ENCODE measurements at regions not wholly inside any gene's neighbourhood (a gene's known extent, or its start where the extent isn't known, plus 50 kb on each side); places are given as distances from the start of the nearest gene placed in this dataset.

DNA sequence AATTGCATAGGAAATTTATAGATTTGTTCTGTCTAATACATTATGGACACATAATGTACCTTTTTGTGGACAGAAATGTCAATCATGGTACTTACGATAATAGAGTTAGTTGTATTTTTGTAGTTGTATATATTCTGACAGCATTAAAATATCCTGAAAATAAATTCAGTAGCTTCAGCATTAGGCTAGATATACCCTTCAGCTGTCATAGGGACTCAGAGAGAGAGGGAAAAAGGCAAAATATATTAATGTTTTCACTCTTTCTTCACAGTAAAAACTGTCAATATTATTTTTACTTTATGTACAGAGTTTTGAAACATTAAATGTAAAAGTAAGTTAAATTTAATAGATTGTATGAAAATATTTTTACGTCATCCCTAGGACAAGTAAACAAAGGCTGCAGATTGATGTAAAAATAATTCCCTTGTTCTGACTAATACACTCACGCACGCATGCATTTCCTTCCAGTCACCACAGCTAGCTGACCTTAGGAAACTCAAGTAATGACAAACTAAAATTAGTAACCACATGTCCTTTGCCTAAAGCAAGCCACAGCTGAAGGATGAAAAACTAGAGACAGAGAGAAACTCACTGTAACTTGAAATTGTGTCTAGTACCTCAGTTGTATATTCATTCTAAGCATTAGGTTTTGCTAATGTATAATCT is 104.7 kb upstream of the CARD18 start:
- no peak for DNase-seq (ENCODE audit: low read depth in 4 of 4, low spot score in 3 of 4)

DNA sequence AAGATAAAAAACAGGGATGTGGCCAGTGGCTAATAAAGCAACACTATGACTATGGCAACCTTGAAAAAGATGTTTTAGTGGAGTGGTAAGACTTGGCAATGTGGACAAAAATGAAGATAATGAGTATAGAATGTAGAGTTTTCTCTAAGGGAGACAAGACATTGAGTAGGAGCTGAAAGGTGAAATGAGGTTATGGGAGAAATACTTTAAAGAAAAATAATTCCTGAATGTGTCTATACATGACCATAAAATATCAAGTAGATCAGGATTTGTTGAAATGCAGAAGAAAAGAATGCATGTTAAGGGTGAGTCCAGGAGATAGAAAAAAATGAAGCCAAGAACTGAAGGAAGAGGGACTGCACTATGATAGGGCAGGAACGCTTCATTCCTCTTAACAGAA is 101.6 kb upstream of the CARD18 start:
- DNase-seq (ENCODE audit: low read depth in 4 of 4, low spot score in 3 of 4): no peak

DNA sequence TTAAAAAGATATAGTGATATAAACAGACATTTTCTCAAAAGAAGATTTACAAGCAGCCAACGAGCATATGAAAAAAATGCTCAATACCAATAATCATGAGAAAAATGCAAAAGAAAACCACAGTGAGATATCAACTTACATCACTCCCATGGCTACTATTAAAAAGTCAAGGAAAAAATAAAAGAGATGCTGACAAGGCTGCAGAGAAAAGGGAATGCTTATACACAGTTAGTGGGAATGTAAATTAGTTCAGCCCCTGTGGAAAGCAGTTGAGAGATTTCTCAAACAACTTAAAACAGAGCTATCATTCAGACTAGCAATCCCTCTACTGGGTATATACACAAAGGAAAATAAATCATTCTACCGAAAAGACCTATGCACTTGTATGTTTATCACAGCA is 97.1 kb upstream of the CARD18 start:
- DNase-seq (ENCODE audit: low read depth in 4 of 4, low spot score in 3 of 4): no peak

DNA sequence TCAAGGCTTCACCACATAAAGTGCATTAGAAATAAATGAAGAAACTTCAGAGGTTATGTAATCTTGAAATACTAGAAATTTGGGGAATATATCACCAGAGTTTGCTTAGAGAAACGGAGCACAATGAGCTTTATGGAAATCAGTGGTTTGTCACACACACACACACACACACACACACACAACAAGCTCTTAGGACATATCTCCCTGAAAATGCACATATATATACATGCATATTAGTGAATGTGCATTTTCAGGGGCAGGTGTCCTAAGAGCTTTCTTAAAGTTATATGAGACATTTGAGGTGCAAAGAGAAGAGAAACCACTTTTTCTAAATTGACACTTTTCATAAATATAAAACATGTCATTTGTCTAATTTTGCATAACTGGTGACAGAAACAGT is 93.7 kb upstream of the CARD18 start:
- DNase-seq (ENCODE audit: low read depth in 4 of 4, low spot score in 3 of 4): no peak

DNA sequence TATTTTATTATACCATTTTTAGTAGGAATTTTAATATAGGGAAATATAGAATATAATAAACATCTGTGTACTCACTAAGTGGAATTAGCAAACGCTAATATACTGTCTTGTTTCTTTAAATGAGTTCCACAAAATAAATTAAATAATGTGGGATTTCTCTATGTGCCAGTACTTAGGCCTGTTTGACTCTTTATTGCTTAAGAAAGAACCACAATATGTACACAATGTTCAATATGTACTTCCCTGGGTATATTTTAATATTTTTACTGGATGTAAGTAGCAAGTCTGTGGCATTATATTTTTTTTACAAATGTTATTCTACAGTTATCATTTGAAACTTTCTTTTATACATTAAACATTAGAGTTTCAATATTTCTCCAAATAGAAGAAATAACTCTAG is 92.5 kb upstream of the CARD18 start:
- no peak for DNase-seq (ENCODE audit: low read depth in 4 of 4, low spot score in 3 of 4)

DNA sequence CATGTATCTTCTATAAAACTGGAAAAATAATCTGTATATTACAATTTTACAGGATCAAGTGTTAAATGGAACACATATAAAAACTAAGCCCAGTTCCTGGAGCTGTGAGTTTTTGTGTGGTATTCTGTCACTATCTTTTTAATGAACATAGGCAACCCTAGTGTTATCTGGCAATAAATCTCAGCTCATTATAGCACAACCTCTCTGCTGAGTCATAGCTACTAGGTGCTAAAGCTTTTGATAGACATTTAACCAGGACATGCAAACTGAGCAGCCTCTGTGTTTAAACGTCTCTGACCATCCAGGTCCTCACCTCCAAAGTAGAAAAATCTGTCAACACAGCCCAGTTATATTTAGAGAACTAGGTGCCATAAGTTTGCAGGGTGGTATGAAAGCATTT is 91.0 kb upstream of the CARD18 start:
- no peak for DNase-seq (ENCODE audit: low read depth in 4 of 4, low spot score in 3 of 4)

DNA sequence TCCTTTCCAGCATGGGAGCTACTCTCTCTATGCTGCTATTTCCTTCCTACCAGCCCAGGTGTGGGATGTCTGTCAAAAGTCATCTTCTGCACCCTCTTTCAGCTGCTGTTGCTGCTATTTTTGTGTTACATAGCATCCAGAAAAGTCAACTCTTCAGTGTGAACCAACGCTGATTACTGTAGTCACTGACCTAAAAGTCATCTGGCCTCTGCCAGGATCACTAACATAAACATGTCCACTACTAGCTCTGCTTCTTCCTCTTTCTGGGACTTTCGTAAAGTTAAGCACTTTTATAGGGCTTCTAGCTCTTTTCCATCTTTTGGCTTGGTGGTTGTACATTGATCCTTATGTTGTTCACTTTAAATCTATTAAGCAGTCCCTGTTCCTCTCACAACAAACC is 90.2 kb upstream of the CARD18 start:
- no peak for DNase-seq (ENCODE audit: low read depth in 4 of 4, low spot score in 3 of 4)

DNA sequence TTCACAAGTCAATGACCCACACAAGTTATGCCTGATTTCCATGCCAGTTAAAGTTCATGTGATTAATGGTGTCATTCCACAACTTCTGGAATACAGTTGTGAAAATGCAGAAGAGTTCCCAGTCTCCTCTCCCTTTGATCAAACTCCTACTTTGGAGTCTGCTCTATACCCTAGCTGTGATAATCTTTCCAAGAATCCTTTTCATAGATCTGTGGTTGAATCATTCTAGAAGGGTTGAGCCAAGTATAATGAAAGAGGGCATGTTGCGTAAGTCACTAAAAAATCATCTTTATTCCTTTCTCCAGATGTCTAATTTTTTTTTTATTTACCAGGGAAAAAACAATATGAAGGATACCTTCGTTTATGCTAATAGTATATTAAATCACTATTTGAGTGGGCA is 89.7 kb upstream of the CARD18 start:
- DNase-seq (ENCODE audit: low read depth in 4 of 4, low spot score in 3 of 4): no peak

DNA sequence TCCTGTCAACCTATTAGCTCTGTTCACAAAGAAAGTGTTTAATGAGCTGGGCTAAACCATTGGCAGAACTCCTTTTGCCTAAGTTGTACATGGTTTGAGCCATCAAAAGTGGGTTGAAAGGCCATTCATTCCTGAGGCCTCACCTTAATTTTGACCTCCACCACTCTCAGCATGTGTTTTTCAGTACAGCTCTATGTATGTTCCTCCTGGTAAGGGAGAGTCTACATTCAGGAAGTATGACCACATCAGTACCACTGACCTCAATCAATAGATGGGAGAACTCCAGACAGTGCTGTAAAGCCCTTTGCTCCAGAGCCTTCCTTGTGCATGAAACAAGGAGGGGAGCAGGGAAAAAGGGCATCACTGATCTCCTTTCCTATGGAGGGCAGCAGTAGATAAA is 87.8 kb upstream of the CARD18 start:
- DNase-seq (ENCODE audit: low read depth in 4 of 4, low spot score in 3 of 4): no peak

DNA sequence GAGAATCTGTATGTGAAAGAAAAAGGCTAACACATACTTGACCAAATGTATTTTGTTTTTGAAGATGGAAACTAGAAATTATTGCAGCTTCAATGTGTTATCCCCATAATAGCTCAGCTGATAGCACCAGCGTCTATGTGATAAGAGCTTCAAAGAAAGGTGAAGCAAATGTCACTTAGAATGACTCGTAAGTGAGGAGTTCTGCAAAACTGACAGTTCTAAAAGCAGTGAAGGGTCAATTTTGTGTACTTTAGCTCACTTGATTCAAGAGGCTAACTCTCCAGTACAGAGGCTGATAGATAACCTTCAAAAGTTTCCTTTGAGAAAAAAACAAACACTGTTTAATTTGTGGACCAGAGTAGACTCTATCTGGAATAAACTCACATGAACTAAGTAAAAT is 87.2 kb upstream of the CARD18 start:
- no peak for DNase-seq (ENCODE audit: low read depth in 4 of 4, low spot score in 3 of 4)

DNA sequence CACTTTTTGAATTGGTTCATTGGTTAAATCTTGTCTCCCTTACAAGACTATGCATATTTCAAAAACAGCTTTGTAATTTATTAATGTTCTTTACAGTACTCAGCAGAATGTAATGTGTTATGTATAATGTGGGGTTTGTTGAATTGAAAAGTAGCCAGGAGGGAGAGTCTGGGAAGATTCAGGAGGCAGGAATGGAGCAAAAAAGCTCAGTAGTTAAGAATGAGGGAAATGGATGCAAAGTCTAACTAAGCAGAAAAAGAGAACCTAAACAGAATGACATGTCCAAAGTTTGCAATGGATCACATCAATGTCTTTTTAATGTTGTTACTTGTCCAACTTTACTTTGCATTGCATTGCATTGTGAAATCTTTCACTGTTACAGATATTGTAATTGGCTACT is 86.5 kb upstream of the CARD18 start:
- no peak for DNase-seq (ENCODE audit: low read depth in 4 of 4, low spot score in 3 of 4)

DNA sequence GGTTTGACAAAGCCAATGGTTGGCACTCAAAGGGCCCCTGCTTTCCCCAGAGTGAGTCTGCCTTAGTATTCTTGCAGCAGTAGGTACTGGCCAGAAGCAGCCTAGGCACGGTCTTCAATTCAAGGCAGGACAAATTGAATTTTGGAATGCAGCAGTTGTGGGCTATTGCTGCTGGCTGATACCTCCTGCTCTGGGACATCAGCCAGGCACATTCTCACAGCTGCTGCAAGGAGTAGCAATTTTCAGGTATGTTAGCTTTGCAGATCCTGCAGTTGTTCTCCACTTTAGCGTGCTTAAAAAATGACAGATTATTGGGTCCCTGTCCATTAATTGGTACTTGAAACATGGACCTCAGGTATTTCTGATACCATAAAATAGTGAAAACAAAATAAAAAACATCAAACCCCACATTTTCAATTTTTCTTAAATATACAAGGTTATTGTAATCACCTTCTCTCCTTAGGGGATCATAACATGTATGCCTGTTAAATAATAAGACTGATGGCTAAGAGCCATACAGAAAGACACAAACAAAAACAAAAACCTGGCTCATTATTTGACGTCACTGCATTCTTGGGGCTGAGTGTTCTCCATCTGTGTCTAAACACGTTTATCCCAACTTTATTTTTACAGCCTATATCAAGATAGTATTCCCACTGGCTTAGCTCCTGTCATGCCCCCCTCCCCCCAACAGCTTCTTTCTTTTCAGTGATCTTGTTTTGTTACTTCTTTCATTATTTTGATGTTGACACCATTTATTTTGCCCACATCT is 85.1 kb upstream of the CARD18 start:
- DNase-seq (ENCODE audit: low read depth in 4 of 4, low spot score in 3 of 4): no peak

DNA sequence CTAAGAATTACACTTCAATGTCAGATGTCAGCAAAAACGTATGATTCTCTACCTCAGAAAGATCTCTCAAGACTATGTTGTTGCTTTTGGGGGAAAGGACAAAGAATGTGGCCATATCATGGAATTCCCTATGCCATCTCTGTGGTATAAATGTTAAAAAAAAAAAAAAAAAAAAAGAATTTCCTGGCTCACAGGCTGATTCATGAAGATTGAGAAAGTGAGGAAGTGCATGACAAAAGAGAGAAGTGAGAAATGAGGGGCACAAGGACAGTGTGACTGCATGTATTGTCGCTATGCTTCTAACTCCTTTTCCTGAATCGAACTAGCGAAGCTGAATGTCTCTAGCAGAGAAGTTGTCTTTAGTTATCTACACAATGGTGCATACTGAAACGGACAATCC is 80.6 kb upstream of the CARD18 start:
- no peak for DNase-seq (ENCODE audit: low read depth in 4 of 4, low spot score in 3 of 4)

DNA sequence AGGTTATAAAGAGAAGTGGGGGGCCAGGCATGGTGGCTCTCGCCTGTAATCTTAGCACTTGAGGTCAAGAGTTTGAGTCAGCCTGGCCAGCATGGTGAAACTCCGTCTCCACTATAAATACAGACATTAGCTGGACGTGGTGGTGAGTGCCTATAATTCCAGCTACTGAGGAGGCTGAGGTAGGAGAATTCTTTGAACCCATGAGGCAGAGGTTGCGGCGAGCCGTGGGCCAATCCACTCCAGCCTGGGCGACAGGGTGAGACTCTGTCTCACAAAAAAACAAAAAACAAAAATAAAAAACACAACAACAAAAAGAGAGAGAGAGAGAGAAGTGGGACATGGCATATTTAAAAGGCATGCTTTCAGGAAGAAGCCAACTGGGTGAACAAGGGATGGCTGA is 80.1 kb upstream of the CARD18 start:
- DNase-seq (ENCODE audit: low read depth in 4 of 4, low spot score in 3 of 4): no peak

DNA sequence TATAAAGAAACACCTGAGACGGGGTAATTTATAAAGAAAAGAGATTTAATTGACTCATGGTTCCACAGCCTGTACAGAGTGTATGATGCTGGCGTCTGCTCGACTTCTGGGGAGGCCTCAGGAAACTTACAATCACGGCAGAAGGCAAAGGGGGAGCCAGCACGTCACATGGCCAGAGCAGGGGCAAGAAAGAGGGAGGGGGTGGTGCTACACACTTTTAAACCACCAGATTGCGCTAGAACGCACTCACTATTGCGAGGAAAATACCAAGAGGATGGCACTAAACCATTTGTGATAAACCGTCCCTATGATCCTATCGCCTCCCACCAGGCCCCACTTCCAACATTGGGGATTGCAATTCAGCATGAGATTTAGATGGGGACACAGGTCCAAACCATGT is 79.7 kb upstream of the CARD18 start:
- no peak for DNase-seq (ENCODE audit: low read depth in 4 of 4, low spot score in 3 of 4)

DNA sequence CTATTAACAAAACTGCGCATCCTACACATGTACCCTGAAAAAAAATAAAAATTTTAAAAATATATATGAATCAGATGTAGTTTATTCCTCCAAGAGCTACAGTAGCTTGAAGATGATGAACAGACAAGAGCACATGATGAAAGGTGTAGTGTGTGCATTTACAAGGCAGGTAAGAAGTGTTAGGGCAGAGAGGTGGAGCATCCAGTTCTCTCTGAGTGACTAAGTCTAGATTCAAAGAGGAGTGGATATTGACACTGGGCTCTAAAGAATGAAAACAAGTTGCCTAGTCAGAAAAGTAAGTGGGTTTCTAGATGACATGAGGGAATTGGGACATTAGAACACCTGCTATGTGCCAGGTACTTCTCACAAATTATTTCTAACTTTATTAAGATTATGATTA is 76.0 kb upstream of the CARD18 start:
- no peak for DNase-seq (ENCODE audit: low read depth in 4 of 4, low spot score in 3 of 4)

DNA sequence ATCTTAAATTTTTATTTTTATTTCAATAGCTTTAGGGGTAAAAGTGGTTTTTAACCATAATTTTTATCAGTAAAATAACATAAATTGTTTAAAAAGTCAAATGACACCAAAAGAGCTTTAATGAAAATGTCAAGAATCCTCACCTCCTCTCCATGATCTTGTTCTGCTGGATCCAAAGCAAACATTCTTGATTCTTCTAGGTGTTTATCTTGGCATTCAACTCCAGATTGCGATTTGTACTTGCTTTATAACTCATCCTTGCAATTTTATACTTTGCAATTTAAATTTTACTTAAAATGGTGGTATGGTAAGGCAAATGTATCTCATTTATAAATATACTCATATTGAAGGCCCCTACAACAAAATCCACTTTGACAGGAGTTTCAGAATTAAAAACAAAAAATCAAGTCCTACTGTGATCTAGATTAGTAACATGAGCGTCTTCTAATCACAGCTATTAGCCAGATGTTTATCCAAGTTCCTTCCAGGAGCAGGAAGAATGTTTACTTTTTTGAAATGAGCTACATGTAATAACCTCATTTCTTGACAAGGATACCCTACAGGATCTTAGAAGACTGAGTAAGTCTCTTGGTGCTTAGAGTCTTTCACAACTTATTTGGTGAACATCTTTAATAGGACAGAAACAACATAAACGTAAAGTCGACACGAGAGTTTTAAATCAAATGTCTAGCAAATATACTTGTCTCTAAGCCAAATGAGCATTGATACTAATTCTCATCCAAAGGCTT is 72.4 kb upstream of the CARD18 start:
- DNase-seq (ENCODE audit: low read depth in 4 of 4, low spot score in 3 of 4): no peak

DNA sequence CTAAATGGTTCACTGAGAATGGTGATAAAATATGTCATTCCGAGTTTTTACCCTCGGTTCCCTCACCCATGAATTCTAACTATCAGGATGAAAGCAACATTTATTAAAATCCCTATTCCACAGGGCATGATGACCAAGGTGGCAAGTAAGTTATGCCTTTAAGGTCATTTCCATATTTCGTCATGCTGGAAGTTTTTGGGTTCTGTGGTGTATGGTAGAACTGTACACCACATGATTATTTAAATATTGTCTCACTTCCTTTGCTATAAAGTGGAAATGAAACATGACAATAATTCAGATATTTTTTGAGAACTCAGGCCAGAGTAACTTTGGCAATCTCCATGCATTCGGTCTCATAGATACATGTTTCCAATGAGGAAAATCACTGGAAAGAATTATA is 68.5 kb upstream of the CARD18 start:
- no peak for DNase-seq (ENCODE audit: low read depth in 4 of 4, low spot score in 3 of 4)

DNA sequence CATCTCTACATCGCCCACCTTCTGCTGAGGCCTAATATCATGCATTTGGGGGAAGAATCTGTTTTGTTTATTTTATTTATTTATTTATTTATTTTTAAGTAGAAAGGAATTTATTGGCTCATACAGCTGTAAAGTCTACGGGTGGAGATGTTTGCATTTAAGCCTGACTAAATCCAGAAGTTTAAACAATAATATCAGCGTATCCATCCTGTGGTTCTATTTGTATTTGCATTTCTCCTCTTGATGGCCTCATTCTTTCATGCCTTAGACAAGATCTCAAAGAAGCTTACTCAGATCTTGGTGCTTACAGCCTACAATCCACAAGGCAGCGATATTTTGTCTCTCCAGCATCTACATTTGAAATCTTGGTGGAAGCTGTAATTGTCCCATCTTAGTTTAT is 67.1 kb upstream of the CARD18 start:
- DNase-seq (ENCODE audit: low read depth in 4 of 4, low spot score in 3 of 4): no peak

DNA sequence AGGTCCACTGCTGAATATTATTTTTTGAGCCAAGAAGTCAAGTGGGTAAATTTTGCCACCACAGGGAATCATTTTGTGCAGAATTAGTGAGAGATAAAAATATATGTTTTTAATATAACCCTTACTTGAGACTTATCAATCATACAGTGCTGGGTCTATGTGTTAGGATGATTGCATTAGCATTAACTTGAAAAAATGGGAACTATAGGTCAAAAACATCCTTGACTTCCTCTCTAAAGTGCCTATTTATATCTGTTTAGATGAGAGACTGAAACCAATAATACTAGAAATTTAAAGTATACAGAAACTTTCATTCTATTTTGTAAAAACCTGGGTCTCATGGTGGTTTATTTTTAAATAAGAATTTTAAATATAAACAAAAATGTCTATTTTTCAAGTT is 65.1 kb upstream of the CARD18 start:
- no peak for DNase-seq (ENCODE audit: low read depth in 4 of 4, low spot score in 3 of 4)

DNA sequence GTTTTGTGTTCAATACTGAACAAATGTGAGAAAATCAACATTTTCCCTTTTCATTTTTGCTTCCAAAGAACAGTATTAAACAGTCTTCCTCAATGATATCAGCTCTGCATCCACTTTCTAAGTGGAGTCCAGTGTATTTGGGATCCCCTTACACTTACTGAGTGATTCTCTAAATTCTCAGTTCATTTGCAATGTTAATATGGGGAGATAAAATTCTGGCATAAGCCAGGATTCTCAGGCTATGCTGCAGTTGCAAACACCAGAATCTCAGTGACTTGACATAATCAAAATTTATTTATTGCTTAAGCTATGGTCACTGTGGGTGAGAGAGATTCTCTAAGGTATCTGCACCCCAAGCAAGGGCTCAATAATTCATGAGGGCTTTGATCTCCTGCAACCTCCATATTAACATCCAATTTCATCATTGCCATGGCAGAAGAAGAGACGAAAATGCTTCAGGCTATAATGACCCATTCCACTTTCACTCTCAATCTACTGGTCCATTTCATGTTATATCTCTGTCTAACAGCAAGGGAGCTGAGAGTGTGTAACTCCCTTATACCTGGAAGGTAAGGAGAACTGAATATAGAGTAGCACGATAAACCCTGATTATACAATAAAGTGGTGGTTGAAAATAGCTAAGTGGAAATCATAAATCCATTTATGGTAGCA is 64.1 kb upstream of the CARD18 start:
- no peak for DNase-seq (ENCODE audit: low read depth in 4 of 4, low spot score in 3 of 4)

All from right renal pelvis (tissue), 4 donors.